ES-I3 (cell line): ENCODE measurements at regions not wholly inside any gene's neighbourhood (a gene's known extent, or its start where the extent isn't known, plus 50 kb on each side); places are given as distances from the start of the nearest gene placed in this dataset.

ENCODE experiments used
- H3K36me3 ChIP-seq: 2 replicates; pipeline ENCODE4 v1.6.1; 2013; ENCODE audit warnings: mild to moderate bottlenecking, low read length, control low read depth, moderate library complexity; ENCODE audit not compliant: insufficient read depth
- H3K4me1 ChIP-seq: 2 replicates; pipeline ENCODE4 v1.6.1; 2013; ENCODE audit warnings: mild to moderate bottlenecking, control low read depth, low read length; ENCODE audit not compliant: insufficient read depth
- H3K9ac ChIP-seq: 2 replicates; pipeline ENCODE4 v1.6.1; 2013; ENCODE audit warnings: low read depth, mild to moderate bottlenecking, low read length, moderate library complexity
- H3K9me3 ChIP-seq: 2 replicates; pipeline ENCODE4 v1.6.1; 2013; ENCODE audit warnings: mild to moderate bottlenecking, low read length, moderate library complexity; ENCODE audit not compliant: control insufficient read depth, insufficient read depth

- no peaks in the 10 kb centered on the region for H3K9me3 ChIP-seq
- no peaks in the 10 kb centered on the region for H3K36me3 ChIP-seq
- peaks cover 3% of the 10 kb centered on the region; the same call in 1 of the 2 replicates for H3K4me1 ChIP-seq
- no peak overlapping the region for H3K9ac ChIP-seq
Observed at GRCh38 chr6:85396159-85396808, 53.6 kb upstream of the NT5E start.

DNA sequence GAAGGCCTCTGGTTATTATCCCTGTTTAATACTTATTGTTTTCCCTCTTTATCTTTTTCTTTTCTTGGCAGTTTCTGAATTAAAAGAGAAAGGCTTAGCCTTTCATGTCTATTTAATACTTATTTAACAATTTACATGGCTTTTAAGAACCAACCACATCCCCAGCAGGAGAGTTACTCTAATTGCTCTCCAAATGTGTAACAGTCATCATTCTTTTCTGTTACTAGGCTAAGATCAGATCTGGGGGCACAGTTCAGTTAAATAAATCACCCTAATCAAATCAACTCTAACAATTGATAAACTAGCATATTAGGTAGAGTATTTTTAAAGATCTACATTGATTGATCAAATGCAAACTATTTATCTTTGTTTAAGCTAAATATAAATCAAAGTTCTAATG, 54.1 kb upstream of the NT5E start:
- no peaks in the 10 kb centered on the region for H3K4me1 ChIP-seq
- no peaks in the 10 kb centered on the region for H3K36me3 ChIP-seq
- H3K9me3 ChIP-seq, result no peaks in the 10 kb centered on the region
- no peak overlapping the region for H3K9ac ChIP-seq

DNA sequence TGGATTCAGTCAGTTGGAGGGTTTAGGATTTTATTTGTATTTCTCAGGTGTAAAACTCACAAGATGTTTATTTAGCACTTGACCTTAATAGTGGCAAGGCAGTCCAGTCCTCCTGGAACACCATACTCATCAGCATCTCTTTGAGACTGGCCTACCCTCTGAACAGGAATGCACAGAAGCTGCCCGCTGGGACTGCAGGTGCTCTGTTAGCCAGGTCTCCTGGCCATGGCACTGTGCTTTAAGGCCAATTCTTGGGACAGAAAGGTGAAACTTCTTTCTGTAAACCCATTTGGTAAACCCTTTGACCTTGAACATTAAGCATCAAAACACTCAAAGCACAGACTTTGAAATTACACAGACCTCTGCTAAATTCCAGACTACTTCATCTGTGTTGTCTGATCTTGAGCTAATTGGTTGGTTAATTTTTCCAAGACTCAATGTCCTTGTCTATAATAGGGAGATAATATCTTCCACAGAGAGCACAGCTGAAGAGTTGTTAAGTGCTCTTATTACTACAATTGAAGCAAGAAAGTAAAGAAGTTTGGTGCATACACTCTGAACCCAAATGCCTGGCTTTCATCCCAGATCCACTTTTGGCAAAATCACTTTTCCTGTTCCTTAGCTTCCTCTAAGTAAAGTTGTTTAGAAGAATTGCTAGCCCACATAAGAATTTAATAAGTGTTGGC, 54.9 kb upstream of the NT5E start:
- no peak overlapping the region for H3K9ac ChIP-seq
- no peaks in the 10 kb centered on the region for H3K4me1 ChIP-seq
- no peaks in the 10 kb centered on the region for H3K9me3 ChIP-seq
- no peaks in the 10 kb centered on the region for H3K36me3 ChIP-seq

DNA sequence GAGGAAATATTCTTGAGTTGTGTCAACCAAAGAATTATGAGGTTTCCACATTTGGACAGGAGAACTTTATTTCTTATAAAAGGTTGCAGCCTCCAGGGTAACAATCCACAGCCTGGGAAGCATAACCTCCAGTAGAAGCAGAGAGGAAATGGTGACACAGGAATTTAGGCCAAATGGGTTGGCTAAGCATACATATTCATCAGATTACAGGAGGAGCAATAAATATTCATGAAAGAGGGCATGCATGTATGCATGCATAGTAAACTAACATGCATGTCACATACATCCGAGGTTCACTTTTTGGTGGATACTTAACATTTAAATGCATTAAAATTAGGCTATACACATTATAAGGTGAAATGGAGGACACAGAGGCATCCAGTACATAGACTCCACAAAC, 55.7 kb upstream of the NT5E start:
- Histone ChIP-seq H3K36me3 (no peaks in the 10 kb centered on the region), H3K9me3 (no peaks in the 10 kb centered on the region), H3K9ac (no peak overlapping the region), H3K4me1 (no peaks in the 10 kb centered on the region)

DNA sequence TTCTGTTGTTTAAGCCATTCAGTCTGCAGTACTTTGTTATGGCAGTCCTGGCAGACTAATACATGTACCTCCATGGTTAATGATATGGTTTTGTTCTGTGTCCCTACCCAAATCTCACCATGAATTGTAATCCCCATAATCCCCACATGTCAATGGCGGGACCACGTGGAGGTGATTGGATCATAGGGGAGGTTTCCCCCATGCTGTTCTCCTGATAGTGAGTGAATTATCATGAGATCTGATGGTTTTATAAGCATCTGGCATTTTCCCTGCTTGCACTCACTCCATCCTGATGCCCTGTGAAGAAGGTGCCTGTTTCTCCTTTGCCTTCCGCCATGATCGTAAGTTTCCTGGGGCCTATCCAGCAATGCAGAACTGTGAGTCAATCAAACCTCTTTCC, 57.5 kb upstream of the NT5E start:
- Histone ChIP-seq H3K36me3 (no peaks in the 10 kb centered on the region), H3K9me3 (no peaks in the 10 kb centered on the region), H3K9ac (no peak overlapping the region), H3K4me1 (no peaks in the 10 kb centered on the region)

GRCh38 chr6:85390775-85391174, 59.1 kb upstream of the NT5E start:
- H3K9me3 ChIP-seq, result no peaks in the 10 kb centered on the region
- H3K36me3 ChIP-seq, result no peaks in the 10 kb centered on the region
- no peak overlapping the region for H3K9ac ChIP-seq
- no peaks in the 10 kb centered on the region for H3K4me1 ChIP-seq

DNA sequence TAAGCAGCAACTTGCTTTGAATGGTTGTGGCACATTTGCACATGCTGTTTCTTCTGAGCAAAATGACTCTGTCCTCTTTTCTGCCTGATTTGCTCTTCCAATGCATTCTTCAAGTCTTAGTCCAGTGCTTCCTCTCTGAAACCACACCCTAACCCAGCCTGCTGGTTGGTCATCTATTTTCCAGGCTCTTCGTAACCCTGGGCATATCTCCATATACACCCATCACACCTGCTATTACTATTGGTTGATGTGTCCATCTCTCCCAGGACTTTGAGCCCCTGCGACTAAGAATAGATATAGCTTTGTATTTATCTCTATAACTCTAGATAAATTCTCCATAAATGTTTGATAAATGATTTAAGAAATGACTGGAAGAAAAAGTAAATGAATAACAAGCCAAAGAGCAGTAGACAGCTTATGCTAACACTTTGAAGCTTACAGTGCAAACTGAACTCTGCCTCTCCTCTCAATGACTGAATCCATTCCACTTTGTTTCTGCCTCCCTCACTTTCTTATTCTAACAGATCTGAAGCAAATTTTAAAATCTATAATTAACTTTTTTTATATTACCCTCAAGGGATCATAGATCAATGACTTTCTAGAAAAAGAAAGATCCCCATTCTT, 59.7 kb upstream of the NT5E start:
- no peaks in the 10 kb centered on the region for H3K9me3 ChIP-seq
- no peaks in the 10 kb centered on the region for H3K4me1 ChIP-seq
- no peak overlapping the region for H3K9ac ChIP-seq
- no peaks in the 10 kb centered on the region for H3K36me3 ChIP-seq

- H3K9me3 ChIP-seq, result no peaks in the 10 kb centered on the region
- no peak overlapping the region for H3K9ac ChIP-seq
- no peaks in the 10 kb centered on the region for H3K36me3 ChIP-seq
- H3K4me1 ChIP-seq, result no peaks in the 10 kb centered on the region
Observed at GRCh38 chr6:85389151-85389797, 60.6 kb upstream of the NT5E start.

DNA sequence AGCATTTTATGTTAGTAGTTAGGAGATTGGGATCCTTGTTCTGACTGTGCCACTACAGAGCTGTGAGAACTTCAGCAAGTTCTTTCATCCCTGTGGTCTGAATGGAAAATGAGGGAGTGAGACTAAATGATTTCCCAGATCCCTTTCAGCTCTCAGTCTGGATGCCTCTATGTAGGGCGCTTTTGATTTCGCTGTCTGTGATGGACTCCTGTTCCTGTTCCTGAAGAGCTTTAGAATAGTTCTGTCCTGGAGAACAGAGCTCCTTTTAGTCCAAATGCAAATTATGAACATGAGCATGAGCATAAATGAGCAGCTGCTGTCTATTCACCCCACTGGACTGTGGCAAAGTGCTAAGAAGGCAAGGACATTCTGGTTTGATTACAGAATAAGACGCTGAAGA, 61.4 kb upstream of the NT5E start:
- Histone ChIP-seq H3K36me3 (no peaks in the 10 kb centered on the region), H3K9ac (no peak overlapping the region), H3K4me1 (no peaks in the 10 kb centered on the region), H3K9me3 (no peaks in the 10 kb centered on the region)

DNA sequence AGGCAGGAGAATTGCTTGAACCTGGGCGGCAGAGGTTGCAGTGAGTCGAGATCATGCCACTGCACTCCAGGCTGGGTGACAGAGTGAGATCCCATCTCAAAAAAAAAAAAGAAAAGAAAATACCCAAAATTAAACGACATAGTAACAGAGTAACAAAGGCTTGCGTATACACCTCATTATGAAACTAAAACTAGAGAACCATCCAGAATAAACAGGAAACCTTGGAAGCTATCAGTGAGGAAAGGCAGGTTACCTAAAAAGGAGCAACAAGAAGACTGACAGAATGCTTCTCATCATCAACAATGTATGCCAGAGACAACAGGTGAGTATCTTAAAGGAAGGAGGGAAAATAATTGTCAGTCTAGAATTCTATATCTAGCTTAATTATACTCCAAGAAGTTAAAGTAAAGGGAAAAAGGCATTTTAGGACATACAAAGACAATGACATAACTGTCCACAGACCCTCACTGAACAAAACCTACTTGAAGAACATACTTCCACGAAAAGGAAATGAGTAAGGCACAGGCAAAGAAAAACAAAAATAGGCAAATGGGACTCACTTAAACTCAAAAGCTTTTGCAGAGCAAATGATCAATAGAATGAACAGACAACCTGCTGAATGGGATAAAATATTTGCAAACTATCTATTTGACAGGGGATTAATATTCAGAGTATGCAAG, 64.1 kb upstream of the NT5E start:
- Histone ChIP-seq H3K36me3 (no peaks in the 10 kb centered on the region), H3K9me3 (no peaks in the 10 kb centered on the region), H3K4me1 (no peaks in the 10 kb centered on the region)

DNA sequence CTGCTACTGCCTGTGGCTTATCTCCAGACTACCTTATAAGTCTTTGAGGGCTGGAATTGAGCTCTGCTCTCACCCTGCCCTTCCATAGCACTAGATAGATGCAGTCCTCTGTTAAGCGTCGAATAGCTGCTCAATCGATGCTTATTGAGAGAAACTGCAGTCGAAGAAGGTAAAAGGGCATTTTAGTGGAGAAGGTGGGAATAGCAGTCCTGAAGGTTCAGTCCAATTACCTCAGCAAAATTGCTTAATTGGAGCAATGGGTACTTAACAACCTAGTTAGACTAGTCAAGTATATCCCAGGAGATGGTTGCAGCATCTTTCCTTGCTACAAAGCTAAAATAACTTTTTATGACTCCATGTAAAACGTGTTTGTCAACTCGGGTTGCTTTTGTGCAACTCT, 66.8 kb upstream of the NT5E start:
- no peaks in the 10 kb centered on the region for H3K4me1 ChIP-seq
- H3K9ac ChIP-seq, result no peak overlapping the region
- H3K36me3 ChIP-seq, result no peaks in the 10 kb centered on the region
- no peaks in the 10 kb centered on the region for H3K9me3 ChIP-seq

More for the DNA sequence above, 64.1 kb upstream of the NT5E start:
- no peak overlapping the region for H3K9ac ChIP-seq

GRCh38 chr6:85382541-85382940, 67.3 kb upstream of the NT5E start:
- Histone ChIP-seq H3K4me1 (no peaks in the 10 kb centered on the region), H3K9me3 (no peaks in the 10 kb centered on the region), H3K9ac (no peak overlapping the region)

GRCh38 chr6:85372915-85373270, 77.0 kb upstream of the NT5E start:
- H3K4me1 ChIP-seq, result no peaks in the 10 kb centered on the region
- H3K9ac ChIP-seq, result no peak overlapping the region
- no peaks in the 10 kb centered on the region for H3K9me3 ChIP-seq

More at GRCh38 chr6:85382541-85382940, 67.3 kb upstream of the NT5E start:
- no peaks in the 10 kb centered on the region for H3K36me3 ChIP-seq

GRCh38 chr6:85372188-85372914, 77.5 kb upstream of the NT5E start:
- Histone ChIP-seq H3K9me3 (no peaks in the 10 kb centered on the region), H3K4me1 (no peaks in the 10 kb centered on the region), H3K36me3 (no peaks in the 10 kb centered on the region), H3K9ac (no peak overlapping the region)

More at GRCh38 chr6:85372915-85373270, 77.0 kb upstream of the NT5E start:
- no peaks in the 10 kb centered on the region for H3K36me3 ChIP-seq
